H9 (cell line): ENCODE measurements at regions not wholly inside any gene's neighbourhood (a gene's known extent, or its start where the extent isn't known, plus 50 kb on each side); places are given as distances from the start of the nearest gene placed in this dataset.

ENCODE experiments used
- DNase-seq: peaks from one replicate; pipeline ENCODE4 v3.0.0-alpha.2; 2017
- H2AFZ ChIP-seq: one replicate; pipeline ENCODE4 v1.6.1; 2013; ENCODE audit warnings: mild to moderate bottlenecking, low read length, control low read depth, moderate library complexity
- H2AK5ac ChIP-seq: 2 replicates; pipeline ENCODE4 v1.6.1; 2013; ENCODE audit warnings: low read length, control low read depth, mixed read lengths; ENCODE audit not compliant: insufficient read length
- H2BK120ac ChIP-seq: one replicate; pipeline ENCODE4 v1.6.1; 2013; ENCODE audit warnings: low read depth, mild to moderate bottlenecking, low read length, control low read depth, inconsistent platforms; ENCODE audit not compliant: poor library complexity, severe bottlenecking
- H2BK12ac ChIP-seq: 2 replicates; pipeline ENCODE4 v1.6.1; 2013; ENCODE audit warnings: low read length, control low read depth, mixed read lengths, low read depth; ENCODE audit not compliant: insufficient read length
- H2BK15ac ChIP-seq: 2 replicates; pipeline ENCODE4 v1.6.1; 2013; ENCODE audit warnings: low read depth, low read length, control low read depth
- H2BK20ac ChIP-seq: one replicate; pipeline ENCODE4 v1.6.1; 2013; ENCODE audit warnings: low read depth, mild to moderate bottlenecking, low read length, control low read depth, inconsistent platforms; ENCODE audit not compliant: poor library complexity, severe bottlenecking
- H2BK5ac ChIP-seq: 2 replicates; pipeline ENCODE4 v1.6.1; 2013; ENCODE audit warnings: low read length, control low read depth, mixed read lengths; ENCODE audit not compliant: insufficient read length
- H3K14ac ChIP-seq: 2 replicates; pipeline ENCODE4 v1.6.1; 2013; ENCODE audit warnings: low read length, control low read depth; ENCODE audit not compliant: insufficient read depth
- H3K18ac ChIP-seq: 2 replicates; pipeline ENCODE4 v1.6.1; 2013; ENCODE audit warnings: low read depth, mild to moderate bottlenecking, mixed read lengths, low read length, control low read depth; ENCODE audit not compliant: insufficient read length
- H3K23ac ChIP-seq: 2 replicates; pipeline ENCODE4 v1.6.1; 2013; ENCODE audit warnings: low read length, control low read depth, mixed read lengths, low read depth; ENCODE audit not compliant: insufficient read length
- H3K23me2 ChIP-seq: 2 replicates; pipeline ENCODE4 v1.6.1; 2013; ENCODE audit warnings: low read depth, mild to moderate bottlenecking, mixed read lengths, low read length, control low read depth; ENCODE audit not compliant: insufficient read length, poor library complexity, severe bottlenecking
- H3K27ac ChIP-seq: 2 replicates; pipeline ENCODE4 v1.5.1; 2013; ENCODE audit warnings: low read length, control low read depth, mixed read lengths, low read depth; ENCODE audit not compliant: insufficient read length
- H3K27me3 ChIP-seq: 2 replicates; pipeline ENCODE4 v1.6.1; 2013; ENCODE audit warnings: low read length, control low read depth, inconsistent platforms; ENCODE audit not compliant: insufficient read depth
- H3K4ac ChIP-seq: 2 replicates; pipeline ENCODE4 v1.6.1; 2013; ENCODE audit warnings: low read depth, mild to moderate bottlenecking, control low read depth, inconsistent platforms, low read length, moderate library complexity
- H3K4me1 ChIP-seq: 2 replicates; pipeline ENCODE4 v1.6.1; 2013; ENCODE audit warnings: low read length, control low read depth, inconsistent platforms; ENCODE audit not compliant: insufficient read depth
- H3K4me2 ChIP-seq: 2 replicates; pipeline ENCODE4 v1.6.1; 2013; ENCODE audit warnings: low read length, control low read depth, mixed read lengths; ENCODE audit not compliant: insufficient read length, insufficient read depth
- H3K56ac ChIP-seq: 2 replicates; pipeline ENCODE4 v1.6.1; 2013; ENCODE audit warnings: low read depth, mild to moderate bottlenecking, mixed read lengths, low read length, control low read depth; ENCODE audit not compliant: insufficient read length
- H3K79me1 ChIP-seq: 2 replicates; pipeline ENCODE4 v1.6.1; 2013; ENCODE audit warnings: low read depth, mild to moderate bottlenecking, moderate library complexity, low read length, control low read depth, inconsistent platforms; ENCODE audit not compliant: insufficient read depth, poor library complexity, severe bottlenecking
- H3K79me2 ChIP-seq: 2 replicates; pipeline ENCODE4 v1.6.1; 2013; ENCODE audit warnings: low read length, control low read depth, inconsistent platforms; ENCODE audit not compliant: insufficient read depth
- H3K9ac ChIP-seq: 2 replicates; pipeline ENCODE4 v1.6.1; 2013; ENCODE audit warnings: low read length, control low read depth, mixed read lengths; ENCODE audit not compliant: insufficient read length; ENCODE audit errors: extremely low read depth
- H3K9me3 ChIP-seq: one replicate; pipeline ENCODE4 v1.6.1; 2013; ENCODE audit warnings: low read depth, low read length, inconsistent platforms; ENCODE audit not compliant: control insufficient read depth
- H3T11ph ChIP-seq: one replicate; pipeline ENCODE4 v1.6.1; 2013; ENCODE audit warnings: mild to moderate bottlenecking, low read length, control low read depth, inconsistent platforms
- H4K20me1 ChIP-seq: one replicate; pipeline ENCODE4 v1.6.1; 2013; ENCODE audit not compliant: control insufficient read depth, insufficient read length, insufficient read depth
- H4K5ac ChIP-seq: 2 replicates; pipeline ENCODE4 v1.6.1; 2013; ENCODE audit warnings: low read depth, mild to moderate bottlenecking, mixed read lengths, low read length, control low read depth; ENCODE audit not compliant: insufficient read length
- H4K8ac ChIP-seq: replicated peaks from 2 replicates; pipeline ENCODE4 v1.6.1; 2013; ENCODE audit warnings: low read length, control low read depth, mixed read lengths, low read depth; ENCODE audit not compliant: insufficient read length
- H4K91ac ChIP-seq: 2 replicates; pipeline ENCODE4 v1.6.1; 2013; ENCODE audit warnings: low read depth, mild to moderate bottlenecking, moderate library complexity, mixed read lengths, low read length, control low read depth; ENCODE audit not compliant: insufficient read length
- H3K27ac Mint-ChIP-seq, 3 experiments: 2 replicates in 2 of 3; 3 replicates in 1 of 3; pipeline ENCODE4 v1.8.0; 2020 to 2021; ENCODE audit warnings: mixed read lengths in 3 of 3, mild to moderate bottlenecking in 1 of 3, moderate library complexity in 1 of 3
- H3K27me3 Mint-ChIP-seq: 2 replicates; pipeline ENCODE4 v1.8.0; 2021; ENCODE audit warnings: low read depth, mild to moderate bottlenecking, moderate library complexity, mixed read lengths
- H3K36me3 Mint-ChIP-seq, 3 experiments: 2 replicates in 2 of 3; 3 replicates in 1 of 3; pipeline ENCODE4 v1.8.0; 2020 to 2021; ENCODE audit warnings: low read depth in 3 of 3, mixed read lengths in 3 of 3; ENCODE audit not compliant: insufficient read depth in 1 of 3
- H3K4me1 Mint-ChIP-seq, 2 experiments: 2 replicates each; pipeline ENCODE4 v1.8.0; 2020; ENCODE audit warnings: mixed read lengths in 2 of 2
- H3K4me3 Mint-ChIP-seq, 2 experiments: 2 replicates in 1 of 2; 3 replicates in 1 of 2; pipeline ENCODE4 v1.8.0; 2020 to 2021; ENCODE audit warnings: mild to moderate bottlenecking in 2 of 2, mixed read lengths in 2 of 2, moderate library complexity in 1 of 2
- H3K9me3 Mint-ChIP-seq, 2 experiments: 2 replicates in 1 of 2; 3 replicates in 1 of 2; pipeline ENCODE4 v1.8.0; 2020; ENCODE audit warnings: mild to moderate bottlenecking in 2 of 2, mixed read lengths in 2 of 2, moderate library complexity in 1 of 2
- WGBS: extraction: QIAGEN DNeasy Blood & Tissue Kit; methylation state at CpG from one replicate; pipeline ENCODE4 v1.1.7; 2013; ENCODE audit warnings: missing lambda C conversion rate, low lambda C conversion rate, mixed read lengths; ENCODE audit not compliant: insufficient read length; ENCODE audit errors: extremely low coverage; 5-methylcytosine and 5-hydroxymethylcytosine counted together
- TF ChIP-seq, protein P1 (sequence below): fragments of 200-600 bp; sonication (generic); conservative IDR thresholded peaks from 3 replicates; pipeline ENCODE4 v1.8.0; 2021; ENCODE audit warnings: antibody characterized with exemption, mild to moderate bottlenecking

- no peaks in the 10 kb centered on the region for H3K27me3 Mint-ChIP-seq
Observed at GRCh38 chr9:71552480-71552879, 215.8 kb downstream of the CEMIP2 start.

More at GRCh38 chr9:71552480-71552879, 215.8 kb downstream of the CEMIP2 start:
- no peak overlapping the region for H3K27ac Mint-ChIP-seq
- Histone ChIP-seq H3K14ac (no peak overlapping the region), H2BK5ac (no peak overlapping the region), H3K79me2 (no peaks in the 10 kb centered on the region), H3K9me3 (no peaks in the 10 kb centered on the region), H3K9ac (no peak overlapping the region), H3K56ac (no peak overlapping the region), H2AK5ac (no peak overlapping the region), H3K4me1 (no peaks in the 10 kb centered on the region), H3K27ac (no peak overlapping the region), H3K79me1 (no peaks in the 10 kb centered on the region), H4K5ac (no peak overlapping the region), H2BK120ac (no peak overlapping the region), H4K20me1 (no peaks in the 10 kb centered on the region), H2BK15ac (no peak overlapping the region), H4K8ac (no peak overlapping the region), H4K91ac (no peak overlapping the region), H3K23me2 (no peaks in the 10 kb centered on the region), H3K18ac (no peak overlapping the region), H2AFZ (no peak overlapping the region), H2BK12ac (no peak overlapping the region), H3T11ph (no peak overlapping the region), H3K4ac (no peak overlapping the region), H3K27me3 (no peaks in the 10 kb centered on the region), H3K4me2 (no peak overlapping the region), H3K23ac (no peak overlapping the region), H2BK20ac (no peak overlapping the region)
- no peaks in the 10 kb centered on the region for H3K9me3 Mint-ChIP-seq
- WGBS: no CpG with 5 or more reads among the region's 7 CpGs
- H3K36me3 Mint-ChIP-seq: no peaks in the 10 kb centered on the region
- TF ChIP-seq, protein P1, sequence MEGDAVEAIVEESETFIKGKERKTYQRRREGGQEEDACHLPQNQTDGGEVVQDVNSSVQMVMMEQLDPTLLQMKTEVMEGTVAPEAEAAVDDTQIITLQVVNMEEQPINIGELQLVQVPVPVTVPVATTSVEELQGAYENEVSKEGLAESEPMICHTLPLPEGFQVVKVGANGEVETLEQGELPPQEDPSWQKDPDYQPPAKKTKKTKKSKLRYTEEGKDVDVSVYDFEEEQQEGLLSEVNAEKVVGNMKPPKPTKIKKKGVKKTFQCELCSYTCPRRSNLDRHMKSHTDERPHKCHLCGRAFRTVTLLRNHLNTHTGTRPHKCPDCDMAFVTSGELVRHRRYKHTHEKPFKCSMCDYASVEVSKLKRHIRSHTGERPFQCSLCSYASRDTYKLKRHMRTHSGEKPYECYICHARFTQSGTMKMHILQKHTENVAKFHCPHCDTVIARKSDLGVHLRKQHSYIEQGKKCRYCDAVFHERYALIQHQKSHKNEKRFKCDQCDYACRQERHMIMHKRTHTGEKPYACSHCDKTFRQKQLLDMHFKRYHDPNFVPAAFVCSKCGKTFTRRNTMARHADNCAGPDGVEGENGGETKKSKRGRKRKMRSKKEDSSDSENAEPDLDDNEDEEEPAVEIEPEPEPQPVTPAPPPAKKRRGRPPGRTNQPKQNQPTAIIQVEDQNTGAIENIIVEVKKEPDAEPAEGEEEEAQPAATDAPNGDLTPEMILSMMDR: peak; percentile 28; the same call in 2 of the 3 replicates
- H3K4me3 Mint-ChIP-seq: no peak overlapping the region
- H3K4me1 Mint-ChIP-seq: peaks cover 5 to 7% of the 10 kb centered on the region in 2 experiments
- peak; percentile 76 for DNase-seq
